PC-9 (cell line): ENCODE measurements at regions not wholly inside any gene's neighbourhood (a gene's known extent, or its start where the extent isn't known, plus 50 kb on each side); places are given as distances from the start of the nearest gene placed in this dataset.

Source experiments
- BruUV-seq: library from RNA; stranded (reverse); fragments of 400-500 nt; replicated peaks from 2 replicates; lab custom pipeline; 2021; lab: Mats Ljungman, UMichigan
- CTCF ChIA-PET: fragments of 300-600 bp; sonication (Branson Sonifier 250); formaldehyde crosslinking; loops from one replicate; lab custom pipeline; 2022; ENCODE audit warnings: antibody characterized with exemption; lab: Charles Lee
- POLR2A ChIA-PET: fragments of 300-600 bp; sonication (Branson Sonifier 250); formaldehyde crosslinking; loops from one replicate; lab custom pipeline; 2022; ENCODE audit warnings: antibody characterized with exemption; ENCODE audit not compliant: unreplicated experiment; lab: Charles Lee
- DNase-seq, 2 experiments: peaks; one replicate each; pipeline versions ENCODE4 v3.0.0 to v3.0.0-alpha.2; 2015 to 2022; ENCODE audit warnings: mixed read lengths in 1 of 2
- H2AFZ ChIP-seq: fragments of 200-600 bp; sonication (generic); 2 replicates; pipeline ENCODE4 v1.8.1; 2017; ENCODE audit warnings: antibody characterized with exemption
- H3F3A ChIP-seq: fragments of 200-600 bp; sonication (generic); 2 replicates; pipeline ENCODE4 v1.8.1; 2017; ENCODE audit warnings: antibody characterized with exemption, mild to moderate bottlenecking, low read depth; ENCODE audit not compliant: insufficient read depth
- H3K27ac ChIP-seq: fragments of 200-600 bp; sonication (generic); 2 replicates; pipeline ENCODE4 v1.6.1; 2016; ENCODE audit warnings: mixed run types
- H3K27me3 ChIP-seq: fragments of 200-600 bp; sonication (generic); 2 replicates; pipeline ENCODE4 v1.6.1; 2016; ENCODE audit warnings: low read depth, mixed run types; ENCODE audit not compliant: insufficient read depth
- H3K36me3 ChIP-seq: fragments of 200-600 bp; sonication (generic); 2 replicates; pipeline ENCODE4 v1.6.1; 2016; ENCODE audit warnings: low read depth, mixed run types
- H3K4me1 ChIP-seq: fragments of 200-600 bp; sonication (generic); replicated peaks from 2 replicates; pipeline ENCODE4 v1.6.1; 2016; ENCODE audit warnings: mixed run types; ENCODE audit not compliant: insufficient read depth
- H3K4me2 ChIP-seq: fragments of 200-600 bp; sonication (generic); 2 replicates; pipeline ENCODE4 v1.6.1; 2017; ENCODE audit warnings: mixed run types
- H3K4me3 ChIP-seq: fragments of 200-600 bp; sonication (generic); 2 replicates; pipeline ENCODE4 v1.6.1; 2016; ENCODE audit warnings: mixed run types
- H3K79me2 ChIP-seq: fragments of 200-600 bp; sonication (generic); 2 replicates; pipeline ENCODE4 v1.6.1; 2017; ENCODE audit warnings: low read depth, mixed run types
- H3K9me2 ChIP-seq: fragments of 200-600 bp; sonication (generic); 2 replicates; pipeline ENCODE4 v1.8.1; 2017; ENCODE audit warnings: mild to moderate bottlenecking; ENCODE audit not compliant: insufficient read depth
- H3K9me3 ChIP-seq: fragments of 200-600 bp; sonication (generic); 2 replicates; pipeline ENCODE4 v1.8.1; 2016; ENCODE audit warnings: low read depth; ENCODE audit not compliant: insufficient read depth
- H4K20me1 ChIP-seq: fragments of 200-600 bp; sonication (generic); 2 replicates; pipeline ENCODE4 v1.8.1; 2017; ENCODE audit not compliant: insufficient read depth
- CTCF ChIP-seq: fragments of 200-600 bp; sonication (generic); conservative IDR thresholded peaks from 2 replicates; pipeline ENCODE4 v1.6.1; 2017; ENCODE audit warnings: mixed run types, antibody characterized with exemption, mild to moderate bottlenecking, moderate library complexity
- EZH2 ChIP-seq: fragments of 200-600 bp; sonication (generic); IDR thresholded peaks from 2 replicates; pipeline ENCODE4 v1.8.0; 2017; ENCODE audit warnings: antibody characterized with exemption, low read depth
- intact Hi-C: fragments of 100-400 bp; cut with micrococcal nuclease; formaldehyde crosslinking; loops from one replicate; pipeline ENCODE4 v1.10.0; 2022; ENCODE audit not compliant: unreplicated experiment

GRCh38 chr10:129057856-129058663 lies 409.0 kb upstream of the MGMT start:
- CTCF ChIA-PET = no interaction called here
- H3K4me2 ChIP-seq = no peak overlapping the region
- H3K36me3 ChIP-seq = no peaks in the 10 kb centered on the region
- no peaks in the 10 kb centered on the region for H3K9me3 ChIP-seq
- no peaks in the 10 kb centered on the region for H3F3A ChIP-seq
- H3K9me2 ChIP-seq = no peaks in the 10 kb centered on the region
- H2AFZ ChIP-seq = no peak overlapping the region
- no peak for DNase-seq
- H3K27me3 ChIP-seq = 0 out of 2 replicates have a peak, but pooled peaks cover 6% of the 10 kb centered on the region
- no peaks in the 10 kb centered on the region for H3K4me1 ChIP-seq
- intact Hi-C loops = no loop called here
- POLR2A ChIA-PET = interaction anchor here (0.6 kb wide), 1 partner anchor 361 kb away, joined by 3 read pairs; no protein-coding TSS in a partner anchor
- BruUV-seq = no TSS peak
- no peak overlapping the region for H3K27ac ChIP-seq
- TF ChIP-seq CTCF (no peak), EZH2 (no peak)
- no peaks in the 10 kb centered on the region for H3K79me2 ChIP-seq
- H4K20me1 ChIP-seq = no peaks in the 10 kb centered on the region
- no peak overlapping the region for H3K4me3 ChIP-seq

GRCh38 chr10:129058664-129059155 lies 408.3 kb upstream of the MGMT start:
- intact Hi-C loops = no loop called here
- no peak overlapping the region for H3K27ac ChIP-seq
- no peak for DNase-seq
- CTCF ChIA-PET = no interaction called here
- no peaks in the 10 kb centered on the region for H3K36me3 ChIP-seq
- 0 out of 2 replicates have a peak, but pooled peaks cover 6% of the 10 kb centered on the region for H3K27me3 ChIP-seq
- no peaks in the 10 kb centered on the region for H4K20me1 ChIP-seq
- H3K9me2 ChIP-seq = no peaks in the 10 kb centered on the region
- no peak overlapping the region for H3K4me3 ChIP-seq
- BruUV-seq = no TSS peak
- H3F3A ChIP-seq = no peaks in the 10 kb centered on the region
- H3K4me1 ChIP-seq = no peaks in the 10 kb centered on the region
- TF ChIP-seq EZH2 (no peak), CTCF (no peak)
- POLR2A ChIA-PET = no interaction called here
- no peak overlapping the region for H3K4me2 ChIP-seq
- no peak overlapping the region for H2AFZ ChIP-seq
- H3K79me2 ChIP-seq = no peaks in the 10 kb centered on the region
- H3K9me3 ChIP-seq = no peaks in the 10 kb centered on the region

GRCh38 chr10:129059977-129060376 lies 407.1 kb upstream of the MGMT start:
- Histone ChIP-seq H3K79me2 (no peaks in the 10 kb centered on the region), H3K36me3 (no peaks in the 10 kb centered on the region), H3K9me3 (no peaks in the 10 kb centered on the region), H3K27me3 (0 out of 2 replicates have a peak, but pooled peaks cover 6% of the 10 kb centered on the region), H3K9me2 (no peaks in the 10 kb centered on the region), H3K4me2 (no peak overlapping the region), H3K4me1 (no peaks in the 10 kb centered on the region), H3K4me3 (no peak overlapping the region), H4K20me1 (no peaks in the 10 kb centered on the region), H3F3A (no peaks in the 10 kb centered on the region), H3K27ac (no peak overlapping the region), H2AFZ (no peak overlapping the region)
- intact Hi-C loops = no loop called here
- POLR2A ChIA-PET = no interaction called here
- BruUV-seq = no TSS peak
- no peak for TF ChIP-seq EZH2
- no peak for TF ChIP-seq CTCF
- CTCF ChIA-PET = no interaction called here
- no peak for DNase-seq
